Eye (tissue), 1 donor: ENCODE measurements at regions not wholly inside any gene's neighbourhood (a gene's known extent, or its start where the extent isn't known, plus 50 kb on each side); places are given as distances from the start of the nearest gene placed in this dataset.

Source experiments
- DNase-seq: peaks from one replicate; pipeline ENCODE4 v3.0.0-alpha.2; 2015

GRCh38 chr2:238691596-238692491, 156.0 kb upstream of the TWIST2 start:
- DNase-seq, result no peak

- no peak for DNase-seq
Observed at GRCh38 chr2:238692562-238692961, 155.3 kb upstream of the TWIST2 start.

DNA sequence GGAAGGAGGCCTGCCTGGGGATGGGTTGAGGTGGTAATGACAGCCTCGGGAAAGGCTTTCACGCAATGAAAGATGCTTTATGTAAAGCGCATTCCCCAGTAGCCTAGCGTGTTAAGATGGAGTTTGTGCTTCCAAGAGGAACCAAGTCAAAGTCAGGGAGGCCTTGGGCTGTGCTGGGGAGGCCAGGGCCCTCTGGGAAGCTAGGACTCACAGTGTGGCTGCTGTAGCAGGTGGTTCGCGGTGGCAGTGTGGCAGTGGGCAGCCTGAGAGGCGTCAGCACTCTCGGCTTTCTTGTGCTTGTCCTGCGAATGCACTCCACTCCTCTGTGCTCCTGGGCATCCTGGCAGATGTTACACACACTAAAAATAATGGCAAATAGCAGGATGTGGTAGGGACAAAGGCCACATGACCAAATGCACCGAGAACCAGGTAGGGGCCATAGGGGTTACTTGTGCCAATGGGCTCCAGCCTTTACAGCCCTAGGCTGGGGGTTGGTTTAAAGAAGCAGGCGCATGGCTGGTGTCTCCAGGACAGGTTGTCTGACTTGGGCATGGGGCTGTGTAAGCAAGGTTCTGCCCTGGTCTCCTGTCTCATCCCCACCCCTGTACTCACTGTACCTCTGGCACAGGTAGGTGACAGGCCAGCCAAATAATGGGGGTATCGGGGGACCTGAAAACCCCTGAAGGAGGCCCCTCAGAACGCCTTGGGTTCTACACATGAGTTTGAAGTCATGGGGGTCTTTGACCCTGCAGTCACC, 154.4 kb upstream of the TWIST2 start:
- DNase-seq, result no peak

GRCh38 chr2:238694136-238694755, 153.6 kb upstream of the TWIST2 start:
- no peak for DNase-seq

DNA sequence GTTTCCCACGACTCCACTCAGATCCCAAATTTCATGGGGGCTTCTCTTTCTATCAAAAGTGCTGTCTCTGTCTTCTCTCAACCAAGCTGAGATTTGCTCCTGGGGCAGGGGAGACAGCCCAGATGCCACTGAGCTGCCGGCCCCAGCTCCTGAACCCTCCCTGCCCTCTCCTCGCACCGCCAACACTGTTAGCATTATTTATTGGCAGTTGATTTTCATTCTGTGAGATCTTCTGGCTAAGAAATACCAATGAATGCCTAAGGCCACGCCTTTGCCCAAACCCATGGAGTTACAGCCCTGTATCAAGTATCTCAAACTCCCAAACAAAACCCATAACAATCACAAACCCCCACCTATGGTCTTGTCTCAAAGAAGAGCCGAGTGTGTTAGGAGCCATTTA, 153.0 kb upstream of the TWIST2 start:
- DNase-seq, result no peak

DNA sequence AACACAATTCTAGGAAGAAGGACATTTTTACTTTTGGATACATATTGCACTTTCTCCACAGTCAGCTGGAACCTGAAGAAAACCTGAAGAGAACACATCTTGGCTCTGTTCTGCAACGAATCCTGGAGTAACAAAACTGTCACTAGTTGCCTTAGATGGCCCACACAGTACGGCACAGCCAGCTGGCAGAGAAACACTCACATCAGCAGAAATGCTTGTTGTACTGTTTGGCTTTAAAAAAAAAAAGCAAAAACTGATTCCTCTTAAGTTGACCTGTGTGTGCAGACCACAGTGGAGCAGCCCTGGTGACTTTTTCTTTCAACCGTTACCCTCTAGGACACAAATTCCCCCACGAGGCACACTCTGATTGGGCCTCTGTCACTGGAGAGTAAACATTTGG, 152.3 kb upstream of the TWIST2 start:
- DNase-seq, result no peak

DNA sequence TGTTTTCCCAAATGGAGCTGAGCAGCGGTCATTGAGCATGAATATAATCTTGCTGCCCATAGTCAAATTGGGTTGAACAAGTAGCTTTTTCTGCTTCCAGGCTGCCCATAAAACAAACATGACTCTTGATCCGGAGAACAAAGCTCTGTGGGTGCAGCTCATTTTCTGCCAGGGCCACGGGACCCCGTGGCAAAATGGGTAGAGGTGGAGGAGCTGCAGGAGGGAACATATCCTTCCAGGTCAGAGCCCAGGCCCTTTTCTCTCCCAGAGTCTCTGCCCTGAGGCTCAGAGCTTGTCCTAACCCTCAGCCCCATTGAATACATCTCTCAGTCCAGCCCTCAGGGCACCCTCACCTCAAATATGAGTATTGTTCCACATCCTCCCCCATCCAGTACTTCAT, 151.6 kb upstream of the TWIST2 start:
- DNase-seq, result no peak

DNA sequence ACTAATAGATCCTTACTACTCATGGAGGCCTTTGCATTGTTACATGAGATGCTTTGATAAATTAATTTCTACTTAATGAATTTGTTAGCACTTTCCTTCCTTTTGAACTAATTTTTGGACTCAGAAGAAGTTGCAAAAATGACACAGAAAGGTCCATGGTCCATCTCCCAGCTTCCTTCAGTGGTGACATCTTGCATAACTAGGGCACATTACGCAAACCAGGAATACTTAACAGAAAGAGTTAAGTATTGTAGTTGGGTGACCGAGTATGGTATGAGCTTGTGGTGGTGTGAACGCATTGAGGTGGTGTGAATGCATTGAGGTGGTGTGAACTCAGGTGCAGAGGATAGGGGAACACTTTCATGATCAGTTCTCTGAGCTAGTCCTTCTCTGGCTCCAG, 151.1 kb upstream of the TWIST2 start:
- no peak for DNase-seq

- no peak for DNase-seq
Observed at GRCh38 chr2:238697193-238698071, 150.5 kb upstream of the TWIST2 start.

GRCh38 chr2:238698072-238698352, 149.9 kb upstream of the TWIST2 start:
- no peak for DNase-seq

DNA sequence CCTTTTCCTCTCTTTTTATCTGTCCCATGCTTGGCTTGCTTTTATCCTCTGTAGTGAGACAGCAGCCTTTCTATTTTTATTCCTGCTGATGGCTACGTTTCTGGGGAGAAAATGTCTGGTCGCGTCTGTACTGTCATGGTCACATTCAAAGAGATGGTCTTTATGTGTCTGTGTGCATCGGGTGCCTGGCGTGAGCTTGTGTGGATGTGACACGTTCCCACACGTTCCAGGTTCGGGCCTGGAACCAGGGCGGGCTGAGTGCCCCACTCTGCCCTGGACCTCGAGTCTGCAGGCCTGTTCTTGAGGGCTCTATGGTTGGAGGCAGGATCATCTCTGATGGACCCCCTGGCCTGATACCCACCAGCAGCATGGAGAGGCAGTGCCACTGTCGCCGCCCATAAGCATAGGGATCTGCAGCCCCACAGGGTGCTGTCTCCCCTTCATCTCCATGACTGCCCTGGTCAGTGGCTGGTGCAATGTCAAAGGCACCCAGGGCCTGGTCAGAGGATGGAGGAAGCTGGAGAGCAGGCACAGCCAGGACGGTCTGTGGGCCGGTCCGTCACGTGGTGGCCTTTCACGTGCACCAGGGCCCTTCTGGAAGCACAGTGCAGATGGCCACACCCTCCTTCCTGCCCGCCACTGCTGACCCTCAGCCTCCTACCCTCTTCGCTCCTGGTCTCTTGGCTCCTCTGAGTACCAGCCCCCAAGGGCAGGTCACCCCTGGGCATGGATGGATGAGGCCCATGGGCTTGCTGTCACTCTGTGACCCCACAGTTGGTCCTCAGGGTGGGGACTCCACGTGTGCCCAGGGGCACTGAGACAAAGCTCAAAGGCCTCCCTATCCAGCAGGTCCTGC, 149.2 kb upstream of the TWIST2 start:
- no peak for DNase-seq

GRCh38 chr2:238699307-238700116, 148.4 kb upstream of the TWIST2 start:
- no peak for DNase-seq

GRCh38 chr2:238700117-238700457, 147.8 kb upstream of the TWIST2 start:
- no peak for DNase-seq

GRCh38 chr2:238700506-238701340, 147.2 kb upstream of the TWIST2 start:
- DNase-seq, result no peak

GRCh38 chr2:238701341-238702206, 146.3 kb upstream of the TWIST2 start:
- DNase-seq, result no peak

GRCh38 chr2:238702276-238703052, 145.4 kb upstream of the TWIST2 start:
- no peak for DNase-seq

DNA sequence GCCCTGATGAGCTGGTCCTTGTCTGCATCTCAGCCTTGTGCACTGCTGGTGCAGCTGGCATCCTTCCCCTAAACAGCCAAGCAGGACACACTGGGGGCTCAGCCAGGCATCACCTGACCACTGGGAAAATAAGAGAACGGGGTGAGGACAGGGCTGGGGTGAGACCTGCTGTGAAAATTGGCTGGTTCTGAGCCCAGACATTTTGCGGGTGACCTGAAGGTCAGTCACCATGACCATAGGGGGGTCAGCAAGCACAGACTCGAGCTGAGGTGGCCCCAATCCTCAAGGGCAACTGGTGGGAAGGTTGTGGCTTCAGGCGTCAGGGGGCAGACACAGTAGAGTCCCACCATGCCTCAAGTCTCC, 144.9 kb upstream of the TWIST2 start:
- DNase-seq, result no peak

- no peak for DNase-seq
Observed at GRCh38 chr2:238703436-238703835, 144.4 kb upstream of the TWIST2 start.
